NCI-H226 (cell line): ENCODE measurements at regions not wholly inside any gene's neighbourhood (a gene's known extent, or its start where the extent isn't known, plus 50 kb on each side); places are given as distances from the start of the nearest gene placed in this dataset.

Experiments used
- DNase-seq: peaks from one replicate; pipeline ENCODE4 v3.0.0-alpha.2; 2015

DNA sequence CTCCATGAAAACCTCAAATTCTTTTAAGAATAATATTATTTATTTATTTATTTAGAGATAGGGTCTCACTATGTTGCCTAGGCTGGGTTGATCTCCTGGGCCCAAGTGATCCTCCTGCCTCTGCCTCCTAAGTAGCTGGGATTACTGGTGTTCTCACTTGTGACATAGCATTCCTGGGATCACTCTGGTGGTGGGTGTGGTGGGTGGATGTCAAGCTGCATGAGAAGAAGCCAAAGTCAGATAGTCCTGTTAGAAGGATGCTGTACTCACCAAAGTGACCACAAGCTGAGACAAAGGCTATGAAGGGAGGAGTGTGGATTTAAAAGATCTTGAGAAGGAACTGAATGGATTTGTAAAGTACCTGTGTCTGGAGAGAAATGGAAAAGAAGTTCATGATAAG lies 87.9 kb upstream of the SPON1 start:
- no peak for DNase-seq

GRCh38 chr11:13875643-13876042 lies 86.9 kb upstream of the SPON1 start:
- no peak for DNase-seq

GRCh38 chr11:13876423-13876822 lies 86.1 kb upstream of the SPON1 start:
- no peak for DNase-seq

GRCh38 chr11:13878077-13878476 lies 84.4 kb upstream of the SPON1 start:
- DNase-seq, result no peak

GRCh38 chr11:13880634-13881033 lies 81.9 kb upstream of the SPON1 start:
- no peak for DNase-seq

DNA sequence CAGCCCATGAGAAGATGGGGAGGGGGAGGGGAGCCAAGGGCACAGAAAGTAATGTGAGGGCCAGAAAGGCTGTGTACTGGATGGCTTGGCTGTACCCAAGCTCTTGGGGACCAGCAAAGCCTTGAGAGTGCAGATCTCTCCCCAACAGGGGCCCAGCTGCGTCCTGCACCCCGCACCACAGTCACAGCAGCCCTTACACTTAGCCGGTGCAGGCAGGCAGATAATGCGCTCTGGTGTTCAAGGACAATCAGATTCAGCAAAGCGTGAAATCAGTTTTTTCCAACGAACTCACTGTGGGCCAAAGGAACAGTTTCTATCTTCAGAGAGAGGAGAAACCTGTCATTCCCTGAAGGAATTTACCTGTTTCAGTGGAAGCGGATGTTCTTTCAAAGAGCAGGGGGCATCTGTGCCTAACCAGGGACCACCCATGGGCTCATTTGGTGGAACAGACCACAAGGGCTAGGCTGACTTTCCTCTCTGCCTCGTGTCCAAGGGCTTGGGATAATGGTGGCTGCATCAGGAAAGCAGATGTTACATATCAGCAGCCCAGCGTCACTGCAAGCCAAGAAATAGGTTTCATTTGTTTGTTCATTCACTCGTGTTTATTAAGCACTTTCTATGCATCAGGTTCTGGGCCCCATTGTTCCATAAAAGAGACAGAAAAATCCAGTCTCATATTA lies 81.2 kb upstream of the SPON1 start:
- DNase-seq, result no peak

DNA sequence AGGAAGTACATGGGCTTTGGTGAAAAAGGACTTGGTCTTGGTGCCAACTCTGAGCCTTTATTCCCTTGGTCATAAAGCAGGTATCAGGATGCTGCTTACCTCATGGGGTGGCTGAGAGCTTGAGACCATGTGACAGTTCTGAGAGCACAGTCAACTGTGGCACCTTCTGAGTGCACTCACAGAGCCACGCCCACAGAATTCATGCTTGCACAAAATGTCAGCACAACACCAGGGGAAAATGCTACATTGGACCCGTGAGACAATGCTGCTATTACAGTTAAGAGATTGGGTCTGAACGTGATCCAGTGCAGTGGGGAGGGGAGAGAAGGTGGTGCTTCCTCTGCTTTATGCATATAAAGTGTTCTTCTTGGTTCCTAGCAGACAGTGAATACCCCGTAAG lies 79.5 kb upstream of the SPON1 start:
- DNase-seq, result no peak

- DNase-seq, result no peak
Measured at GRCh38 chr11:13883589-13883988, 78.9 kb upstream of the SPON1 start.

GRCh38 chr11:13884158-13884799 lies 78.2 kb upstream of the SPON1 start:
- DNase-seq, result no peak

- DNase-seq, result no peak
Measured at GRCh38 chr11:13885083-13885482, 77.4 kb upstream of the SPON1 start.

GRCh38 chr11:13889552-13890249 lies 72.8 kb upstream of the SPON1 start:
- DNase-seq, result no peak

GRCh38 chr11:13891911-13892310 lies 70.6 kb upstream of the SPON1 start:
- no peak for DNase-seq

- no peak for DNase-seq
Measured at GRCh38 chr11:13896175-13896980, 66.1 kb upstream of the SPON1 start.

GRCh38 chr11:13896981-13897353 lies 65.6 kb upstream of the SPON1 start:
- no peak for DNase-seq

GRCh38 chr11:13897646-13898276 lies 64.8 kb upstream of the SPON1 start:
- DNase-seq, result no peak

DNA sequence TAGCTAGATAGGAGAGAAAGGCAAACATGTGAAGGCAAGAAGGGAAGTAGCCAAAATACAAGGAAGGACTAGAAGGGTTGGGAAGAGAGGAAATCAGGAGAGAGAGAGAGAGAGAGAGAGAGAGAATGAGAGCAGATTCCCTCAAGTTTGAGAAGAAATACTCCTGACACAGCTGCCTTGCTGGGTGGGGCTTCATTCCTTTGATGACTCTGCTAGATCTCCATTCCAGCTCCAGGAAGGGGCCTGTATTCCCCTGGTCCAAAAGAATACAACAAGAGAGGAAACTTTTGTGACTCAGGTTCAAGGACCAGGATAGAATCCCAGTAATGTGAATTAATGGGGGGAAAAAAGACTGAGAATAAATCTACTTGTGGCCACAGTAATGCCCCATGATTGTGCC lies 62.9 kb upstream of the SPON1 start:
- no peak for DNase-seq

DNA sequence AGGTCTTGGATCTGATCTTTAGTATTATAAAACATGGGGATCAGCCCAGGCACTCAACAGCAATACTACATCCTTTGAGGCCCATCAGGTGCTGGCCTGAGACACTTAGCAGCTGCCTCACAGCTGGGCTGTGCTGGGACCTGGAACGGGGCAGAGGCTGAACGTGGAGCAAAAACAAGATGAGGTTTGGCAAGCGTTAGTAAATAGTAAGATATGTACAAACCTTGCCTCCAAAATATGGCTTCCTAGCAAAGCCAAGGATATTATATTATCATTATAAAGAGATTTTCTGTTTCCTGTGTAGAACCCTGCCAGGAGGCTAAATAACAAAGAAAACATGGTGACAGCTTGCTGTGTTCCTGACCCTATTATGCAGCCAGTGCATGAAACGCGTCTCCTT lies 60.0 kb upstream of the SPON1 start:
- no peak for DNase-seq

DNA sequence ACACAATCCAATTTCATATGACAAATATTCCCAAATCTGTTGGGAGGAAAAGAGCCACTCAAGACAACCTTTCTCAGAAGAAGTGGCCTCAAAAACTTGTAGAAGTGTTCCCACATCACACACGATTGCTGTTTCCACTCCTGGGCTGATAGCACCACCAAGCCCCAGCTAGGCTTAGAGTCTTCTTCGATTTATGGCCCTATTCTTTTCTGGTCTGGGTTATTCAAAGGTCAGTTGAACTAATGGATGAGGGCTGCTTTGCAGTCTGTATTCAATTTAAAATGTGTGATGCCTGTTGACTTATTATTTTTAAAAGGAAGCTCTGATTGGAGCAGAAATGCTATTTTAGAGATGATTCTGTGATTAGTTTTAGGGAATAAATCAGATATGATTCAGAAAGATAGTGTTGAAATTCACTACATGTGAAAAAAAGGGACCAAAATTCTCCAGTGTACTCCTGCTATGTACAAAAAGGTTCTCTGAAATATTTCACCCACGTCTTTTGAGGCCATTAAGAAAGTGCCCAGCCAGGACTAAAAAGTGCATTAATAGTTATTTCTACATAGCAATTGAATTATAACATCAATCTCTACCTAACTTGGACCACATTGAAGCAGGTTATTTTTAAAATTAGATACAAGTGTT lies 57.3 kb upstream of the SPON1 start:
- no peak for DNase-seq

DNA sequence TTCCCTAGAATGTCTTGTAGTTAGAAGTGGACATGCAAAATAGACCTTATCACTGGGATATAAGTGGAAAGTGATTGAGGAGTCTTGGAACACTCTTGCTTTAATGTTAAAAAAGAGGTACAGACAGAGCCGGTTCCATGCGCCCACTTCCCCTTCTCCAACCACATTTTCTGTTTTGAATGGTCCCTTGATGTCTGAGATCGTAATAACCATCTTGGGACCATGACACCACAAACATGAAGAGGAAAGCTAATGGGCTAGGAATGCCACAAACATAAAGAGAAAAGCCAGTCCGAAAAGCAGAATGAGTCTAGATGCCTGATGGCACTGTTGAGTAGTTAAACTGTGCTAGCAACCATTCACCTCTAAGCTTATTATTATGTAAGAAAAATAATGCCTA lies 54.8 kb upstream of the SPON1 start:
- no peak for DNase-seq

GRCh38 chr11:13908535-13908934 lies 54.0 kb upstream of the SPON1 start:
- DNase-seq, result no peak
